ENCODE measurements at regions not wholly inside any gene's neighbourhood (a gene's known extent, or its start where the extent isn't known, plus 50 kb on each side); places are given as distances from the start of the nearest gene placed in this dataset.

- Histone ChIP-seq H3K9me3 (ENCODE audit: insufficient read depth in 2 of 2, low read depth in 1 of 2, low read length in 1 of 2) (no peaks in the 10 kb centered on the region), H3K27ac (ENCODE audit: low read depth, low read length) (no peak overlapping the region), H4K8ac (ENCODE audit: extremely low read depth, insufficient read depth, low read length) (no peak overlapping the region), H3K79me2 (ENCODE audit: control insufficient read depth in 1 of 2, insufficient read depth in 2 of 2, low read length in 2 of 2) (no peaks in the 10 kb centered on the region), H3K9ac (replicated peaks in 1 of 4; ENCODE audit: extremely low read depth in 1 of 4, low read depth in 3 of 4, low read length in 3 of 4) (no peak overlapping the region), H3K23me2 (ENCODE audit: low read depth, low read length) (no peaks in the 10 kb centered on the region), H3K56ac (replicated peaks; ENCODE audit: insufficient read length, low read depth, low read length) (no peak overlapping the region), H2BK12ac (ENCODE audit: low read depth, low read length) (no peak overlapping the region), H3K27me3 (replicated peaks in 1 of 4; ENCODE audit: control insufficient read depth in 3 of 4, extremely low read depth in 1 of 4, insufficient read depth in 3 of 4, low read length in 3 of 4) (peaks cover 0 to 4% (median 3%) of the 10 kb centered on the region in 4 experiments; a peak in 3 of 7 replicates), H2AK5ac (ENCODE audit: low read depth, low read length) (no peak overlapping the region), H3K4ac (replicated peaks; ENCODE audit: insufficient read length, low read depth, low read length) (no peak overlapping the region), H3K4me2 (ENCODE audit: insufficient read depth in 1 of 2, low read depth in 2 of 2, low read length in 2 of 2) (no peak overlapping the region), H3K36me3 (ENCODE audit: control insufficient read depth in 2 of 4, insufficient read depth in 4 of 4, low read length in 3 of 4) (no peaks in the 10 kb centered on the region), H4K5ac (ENCODE audit: insufficient read length, low read depth, low read length) (no peak overlapping the region), H3K14ac (ENCODE audit: insufficient read length) (no peak overlapping the region), H4K20me1 (replicated peaks in 1 of 2; ENCODE audit: control insufficient read depth in 1 of 2, insufficient read depth in 2 of 2, low read length in 2 of 2) (no peaks in the 10 kb centered on the region), H4K91ac (replicated peaks; ENCODE audit: insufficient read length, low read length) (no peak overlapping the region), H2BK15ac (ENCODE audit: low read length) (no peak overlapping the region), H3K18ac (ENCODE audit: extremely low read depth, low read length) (no peak overlapping the region), H3K23ac (ENCODE audit: insufficient read length) (no peak overlapping the region), H2BK20ac (ENCODE audit: low read length) (no peak overlapping the region), H2BK120ac (replicated peaks; ENCODE audit: low read depth, low read length) (no peak overlapping the region), H3K4me1 (replicated peaks in 1 of 4; ENCODE audit: control insufficient read depth in 3 of 4, insufficient read depth in 4 of 4, low read length in 3 of 4) (peaks cover 0 to 2% (median 0%) of the 10 kb centered on the region in 4 experiments; a peak in 1 of 7 replicates), H2BK5ac (ENCODE audit: low read depth, low read length) (no peak overlapping the region), H3K4me3 (ENCODE audit: extremely low read depth in 1 of 4, insufficient read depth in 2 of 4, low read depth in 3 of 4, low read length in 4 of 4) (no peak overlapping the region), H3K79me1 (ENCODE audit: low read depth, low read length) (no peaks in the 10 kb centered on the region), H2AFZ (ENCODE audit: low read length) (peak overlapping the region; percentile 64; the same call in 1 of the 2 replicates)
- 79% methylated on average over 8 of the region's 8 CpGs; no CpG with 5 or more reads in 1 of the 2 experiments for WGBS, 2 experiments (ENCODE audit: extremely low coverage in 1 of 2, insufficient coverage in 1 of 2, insufficient read length in 1 of 2, insufficient replicate concordance in 2 of 2, low coverage in 1 of 2, low lambda C conversion rate in 2 of 2, missing lambda C conversion rate in 1 of 2)
- DNase-seq (ENCODE audit: low read depth in 1 of 2, low spot score in 2 of 2), result no peak
- CTCF ChIA-PET (ENCODE audit: partially characterized antibody), result interaction anchor here (0.6 to 1.0 kb wide), 3 partner anchors 12 to 136 kb away, joined by 3 to 4 read pairs (median 3); no protein-coding TSS in a partner anchor
- FAIRE-seq, result no peak
- TF ChIP-seq CREB1 (IDR thresholded peaks at IDR 0.05) (no peak), TEAD4 (IDR thresholded peaks at IDR 0.05; ENCODE audit: low read depth, low read length) (no peak), ZNF274 (IDR thresholded peaks at IDR 0.05; ENCODE audit: borderline replicate concordance, extremely low read depth, low read length) (no peak)
- POLR2A ChIA-PET (ENCODE audit: partially characterized antibody), result interaction anchor here (1.2 kb wide), 1 partner anchor 16 kb away, joined by 4 read pairs; no protein-coding TSS in a partner anchor
Observed at GRCh38 chr1:175881246-175881976, 138.0 kb upstream of the TNR start.
